ENCODE measurements at regions not wholly inside any gene's neighbourhood (a gene's known extent, or its start where the extent isn't known, plus 50 kb on each side); places are given as distances from the start of the nearest gene placed in this dataset.

DNA sequence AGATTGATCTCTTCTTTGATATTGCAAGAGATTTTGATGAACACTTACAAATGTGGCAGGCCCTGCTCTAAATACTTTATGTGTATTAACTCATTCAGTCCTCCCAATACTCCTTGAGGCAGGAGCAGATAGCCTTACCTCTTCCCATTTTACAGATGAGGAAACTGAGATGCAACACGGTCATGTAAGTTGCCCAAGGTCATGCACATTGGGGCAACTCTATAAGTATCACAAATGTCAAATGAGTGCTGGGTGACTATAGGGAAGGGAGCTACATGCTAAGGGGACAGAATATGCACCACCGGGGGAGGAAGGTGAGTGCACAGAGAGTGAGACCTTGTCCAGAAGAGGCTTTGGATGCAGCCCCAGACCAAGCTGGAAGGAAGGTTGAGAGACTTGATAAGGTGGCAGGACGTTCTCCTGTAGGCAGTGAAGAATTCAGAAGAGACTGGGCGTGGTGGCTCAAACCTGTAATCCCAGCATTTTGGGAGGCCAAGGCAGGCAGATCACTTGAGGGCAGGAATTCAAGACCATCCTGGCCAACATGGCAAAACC, 132.3 kb upstream of the PWP1 start:
- TF ChIP-seq, protein P1, sequence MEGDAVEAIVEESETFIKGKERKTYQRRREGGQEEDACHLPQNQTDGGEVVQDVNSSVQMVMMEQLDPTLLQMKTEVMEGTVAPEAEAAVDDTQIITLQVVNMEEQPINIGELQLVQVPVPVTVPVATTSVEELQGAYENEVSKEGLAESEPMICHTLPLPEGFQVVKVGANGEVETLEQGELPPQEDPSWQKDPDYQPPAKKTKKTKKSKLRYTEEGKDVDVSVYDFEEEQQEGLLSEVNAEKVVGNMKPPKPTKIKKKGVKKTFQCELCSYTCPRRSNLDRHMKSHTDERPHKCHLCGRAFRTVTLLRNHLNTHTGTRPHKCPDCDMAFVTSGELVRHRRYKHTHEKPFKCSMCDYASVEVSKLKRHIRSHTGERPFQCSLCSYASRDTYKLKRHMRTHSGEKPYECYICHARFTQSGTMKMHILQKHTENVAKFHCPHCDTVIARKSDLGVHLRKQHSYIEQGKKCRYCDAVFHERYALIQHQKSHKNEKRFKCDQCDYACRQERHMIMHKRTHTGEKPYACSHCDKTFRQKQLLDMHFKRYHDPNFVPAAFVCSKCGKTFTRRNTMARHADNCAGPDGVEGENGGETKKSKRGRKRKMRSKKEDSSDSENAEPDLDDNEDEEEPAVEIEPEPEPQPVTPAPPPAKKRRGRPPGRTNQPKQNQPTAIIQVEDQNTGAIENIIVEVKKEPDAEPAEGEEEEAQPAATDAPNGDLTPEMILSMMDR (conservative IDR thresholded peaks at IDR 0.05; ENCODE audit: low read depth, low read length): no peak
- TF ChIP-seq EZH2phosphoT487 (IDR thresholded peaks at IDR 0.05; ENCODE audit: borderline replicate concordance, low read length): no peak

Data from PC-3 (cell line).